OCI-LY1 (cell line): ENCODE measurements at regions not wholly inside any gene's neighbourhood (a gene's known extent, or its start where the extent isn't known, plus 50 kb on each side); places are given as distances from the start of the nearest gene placed in this dataset.

Experiments used
- H2AFZ ChIP-seq: fragments of 200-600 bp; sonication (generic), shearing (Covaris generic); 2 replicates; pipeline ENCODE4 v1.6.0; 2014; ENCODE audit warnings: antibody characterized with exemption, mild to moderate bottlenecking, low read length
- H3F3A ChIP-seq: fragments of 200-600 bp; sonication (generic), shearing (Covaris generic); 2 replicates; pipeline ENCODE4 v1.6.0; 2014; ENCODE audit warnings: mild to moderate bottlenecking, antibody characterized with exemption, low read length, moderate library complexity; ENCODE audit not compliant: insufficient read depth
- H3K27ac ChIP-seq: fragments of 200-600 bp; sonication (generic); 2 replicates; pipeline ENCODE4 v1.5.1; 2014; ENCODE audit warnings: low read length, mixed run types, mild to moderate bottlenecking, low read depth; ENCODE audit not compliant: poor library complexity, severe bottlenecking
- H3K27me3 ChIP-seq: fragments of 200-600 bp; sonication (generic); 2 replicates; pipeline ENCODE4 v1.6.0; 2014; ENCODE audit warnings: antibody characterized with exemption, mild to moderate bottlenecking, low read length, moderate library complexity; ENCODE audit not compliant: insufficient read depth
- H3K36me3 ChIP-seq: fragments of 200-600 bp; sonication (generic); 2 replicates; pipeline ENCODE4 v1.6.1; 2014; ENCODE audit warnings: mild to moderate bottlenecking, antibody characterized with exemption, low read length, moderate library complexity, mixed read lengths; ENCODE audit not compliant: insufficient read depth
- H3K4me1 ChIP-seq: fragments of 200-600 bp; sonication (generic); 2 replicates; pipeline ENCODE4 v1.5.1; 2014; ENCODE audit warnings: mild to moderate bottlenecking, low read length, moderate library complexity; ENCODE audit not compliant: insufficient read depth, severe bottlenecking
- H3K4me2 ChIP-seq: fragments of 200-600 bp; sonication (generic), shearing (Covaris generic); 2 replicates; pipeline ENCODE4 v1.6.1; 2014; ENCODE audit warnings: low read length
- H3K4me3 ChIP-seq: fragments of 200-600 bp; sonication (generic); 2 replicates; pipeline ENCODE4 v1.5.1; 2014; ENCODE audit warnings: low read length, low read depth, mild to moderate bottlenecking, mixed read lengths; ENCODE audit not compliant: poor library complexity, severe bottlenecking
- H3K79me2 ChIP-seq: fragments of 200-600 bp; shearing (Covaris generic); 2 replicates; pipeline ENCODE4 v1.6.1; 2016; ENCODE audit warnings: mixed run types, low read length, mixed read lengths; ENCODE audit not compliant: insufficient read depth
- H3K9ac ChIP-seq: fragments of 200-600 bp; sonication (generic), shearing (Covaris generic); 2 replicates; pipeline ENCODE4 v1.6.1; 2014; ENCODE audit warnings: mild to moderate bottlenecking, low read length, mixed read lengths
- H3K9me2 ChIP-seq: fragments of 200-600 bp; sonication (generic), shearing (Covaris generic); 2 replicates; pipeline ENCODE4 v1.6.1; 2014; ENCODE audit warnings: low read depth, mild to moderate bottlenecking, low read length, mixed read lengths
- H3K9me3 ChIP-seq: fragments of 200-600 bp; shearing (Covaris generic); 2 replicates; pipeline ENCODE4 v1.6.1; 2014; ENCODE audit warnings: low read length, mixed read lengths
- H4K20me1 ChIP-seq: fragments of 200-600 bp; sonication (generic), shearing (Covaris generic); 2 replicates; pipeline ENCODE4 v1.6.0; 2016; ENCODE audit warnings: mild to moderate bottlenecking, low read length; ENCODE audit not compliant: insufficient read depth
- CTCF ChIP-seq: fragments of 200-600 bp; sonication (generic), shearing (Covaris generic); IDR thresholded peaks from 2 replicates; pipeline ENCODE4 v1.5.1; 2017; ENCODE audit warnings: mild to moderate bottlenecking, antibody characterized with exemption, low read length, moderate library complexity, mixed read lengths
- EZH2 ChIP-seq: fragments of 200-600 bp; sonication (generic), shearing (Covaris generic); IDR thresholded peaks from 2 replicates; pipeline ENCODE4 v1.8.0; 2017; ENCODE audit warnings: borderline replicate concordance, mixed run types, mild to moderate bottlenecking, antibody characterized with exemption, low read length, moderate library complexity, mixed read lengths

- Histone ChIP-seq H3K9ac (no peak overlapping the region), H3K9me3 (no peaks in the 10 kb centered on the region), H3K27me3 (peaks cover 9% of the 10 kb centered on the region), H2AFZ (no peak overlapping the region), H3K9me2 (no peaks in the 10 kb centered on the region), H3K4me2 (no peak overlapping the region), H3K36me3 (no peaks in the 10 kb centered on the region), H3F3A (no peaks in the 10 kb centered on the region), H4K20me1 (no peaks in the 10 kb centered on the region), H3K27ac (no peak overlapping the region), H3K4me3 (no peak overlapping the region), H3K79me2 (no peaks in the 10 kb centered on the region), H3K4me1 (no peaks in the 10 kb centered on the region)
- no peak for TF ChIP-seq CTCF
- TF ChIP-seq EZH2: no peak
Observed at GRCh38 chr16:85472514-85472913, 140.6 kb upstream of the GSE1 start.

- Histone ChIP-seq H3K9ac (no peak overlapping the region), H3K4me2 (no peak overlapping the region), H3K27ac (no peak overlapping the region), H3K27me3 (peaks cover 9% of the 10 kb centered on the region), H3K4me1 (no peaks in the 10 kb centered on the region), H3K36me3 (no peaks in the 10 kb centered on the region), H2AFZ (no peak overlapping the region), H4K20me1 (no peaks in the 10 kb centered on the region), H3F3A (no peaks in the 10 kb centered on the region), H3K9me3 (no peaks in the 10 kb centered on the region), H3K79me2 (no peaks in the 10 kb centered on the region), H3K9me2 (no peaks in the 10 kb centered on the region), H3K4me3 (no peak overlapping the region)
- no peak for TF ChIP-seq CTCF
- no peak for TF ChIP-seq EZH2
Observed at GRCh38 chr16:85473323-85473722, 139.8 kb upstream of the GSE1 start.

- H3K27me3 ChIP-seq: peaks cover 9% of the 10 kb centered on the region
- H3K4me2 ChIP-seq: no peak overlapping the region
- no peak overlapping the region for H2AFZ ChIP-seq
- H3K9me3 ChIP-seq: no peaks in the 10 kb centered on the region
- H3K9ac ChIP-seq: no peak overlapping the region
- no peaks in the 10 kb centered on the region for H4K20me1 ChIP-seq
- H3K9me2 ChIP-seq: no peaks in the 10 kb centered on the region
- no peak overlapping the region for H3K4me3 ChIP-seq
- no peaks in the 10 kb centered on the region for H3K36me3 ChIP-seq
- no peaks in the 10 kb centered on the region for H3K4me1 ChIP-seq
- H3K27ac ChIP-seq: no peak overlapping the region
- no peaks in the 10 kb centered on the region for H3K79me2 ChIP-seq
- no peak for TF ChIP-seq CTCF
- TF ChIP-seq EZH2: no peak
- no peaks in the 10 kb centered on the region for H3F3A ChIP-seq
Observed at GRCh38 chr16:85473909-85474620, 139.1 kb upstream of the GSE1 start.
